ENCODE measurements at regions not wholly inside any gene's neighbourhood (a gene's known extent, or its start where the extent isn't known, plus 50 kb on each side); places are given as distances from the start of the nearest gene placed in this dataset.
A peak's percentile ranks its signal among the peaks of the same experiment; 100 is the strongest.

- ATAC-seq (no peak), DNase-seq (no peak)
- Histone ChIP-seq H3K4me1 (ENCODE audit: control insufficient read depth, insufficient read depth, low read length) (peaks cover 12% of the 10 kb centered on the region), H3K27me3 (ENCODE audit: control insufficient read depth, insufficient read depth, low read length) (no peaks in the 10 kb centered on the region), H3K36me3 (ENCODE audit: control insufficient read depth, insufficient read depth, low read length) (no peaks in the 10 kb centered on the region), H3K4me3 (ENCODE audit: low read length) (no peak overlapping the region), H3K9me3 (ENCODE audit: control insufficient read depth, insufficient read depth, low read length) (no peaks in the 10 kb centered on the region), H3K27ac (ENCODE audit: low read length) (no peak overlapping the region)
- intact Hi-C loops (cut with micrococcal nuclease), result no loop called here
- no peaks in the 10 kb centered on the region for H3K36me3 Mint-ChIP-seq
- H3K4me1 Mint-ChIP-seq, result peaks cover 13 to 24% of the 10 kb centered on the region in 2 donors
- no peaks in the 10 kb centered on the region for H3K9me3 Mint-ChIP-seq
- H3K27ac Mint-ChIP-seq, result no peak overlapping the region
- TF ChIP-seq, protein P1, sequence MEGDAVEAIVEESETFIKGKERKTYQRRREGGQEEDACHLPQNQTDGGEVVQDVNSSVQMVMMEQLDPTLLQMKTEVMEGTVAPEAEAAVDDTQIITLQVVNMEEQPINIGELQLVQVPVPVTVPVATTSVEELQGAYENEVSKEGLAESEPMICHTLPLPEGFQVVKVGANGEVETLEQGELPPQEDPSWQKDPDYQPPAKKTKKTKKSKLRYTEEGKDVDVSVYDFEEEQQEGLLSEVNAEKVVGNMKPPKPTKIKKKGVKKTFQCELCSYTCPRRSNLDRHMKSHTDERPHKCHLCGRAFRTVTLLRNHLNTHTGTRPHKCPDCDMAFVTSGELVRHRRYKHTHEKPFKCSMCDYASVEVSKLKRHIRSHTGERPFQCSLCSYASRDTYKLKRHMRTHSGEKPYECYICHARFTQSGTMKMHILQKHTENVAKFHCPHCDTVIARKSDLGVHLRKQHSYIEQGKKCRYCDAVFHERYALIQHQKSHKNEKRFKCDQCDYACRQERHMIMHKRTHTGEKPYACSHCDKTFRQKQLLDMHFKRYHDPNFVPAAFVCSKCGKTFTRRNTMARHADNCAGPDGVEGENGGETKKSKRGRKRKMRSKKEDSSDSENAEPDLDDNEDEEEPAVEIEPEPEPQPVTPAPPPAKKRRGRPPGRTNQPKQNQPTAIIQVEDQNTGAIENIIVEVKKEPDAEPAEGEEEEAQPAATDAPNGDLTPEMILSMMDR (IDR thresholded peaks at IDR 0.05), result no peak
- H3K27me3 Mint-ChIP-seq (ENCODE audit: low read depth in 2 of 2), result peaks cover 12 to 63% of the 10 kb centered on the region in 2 donors
- 86% methylated on average over 9 of the region's 9 CpGs for WGBS (ENCODE audit: insufficient coverage)
- no peak overlapping the region for H3K4me3 Mint-ChIP-seq
Observed at GRCh38 chrX:40420899-40421729, 159.7 kb upstream of the ATP6AP2 start.

DNA sequence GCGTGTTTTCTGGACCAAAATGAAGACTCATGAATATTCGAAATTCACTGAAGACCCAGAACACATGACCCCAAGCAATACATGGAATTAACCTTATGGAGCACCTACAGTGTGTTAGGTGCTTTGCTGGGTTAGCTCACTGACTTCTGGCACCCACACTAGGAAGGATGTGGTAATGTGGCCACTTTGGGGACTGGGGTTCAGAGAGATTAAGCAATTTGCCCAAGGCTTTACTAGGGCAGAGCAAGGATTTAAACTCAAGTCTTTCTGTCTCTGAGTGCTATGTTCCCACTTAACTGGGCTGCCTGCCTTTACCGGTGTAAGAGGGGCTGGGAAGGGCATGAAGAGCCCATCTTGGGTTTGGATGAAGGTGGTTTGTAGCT is 162.0 kb upstream of the ATP6AP2 start:
- no peaks in the 10 kb centered on the region for H3K36me3 ChIP-seq (ENCODE audit: control insufficient read depth, insufficient read depth, low read length)
- intact Hi-C loops (cut with micrococcal nuclease), result no loop called here
- H3K4me3 Mint-ChIP-seq, result no peak overlapping the region
- 33% methylated on average over 2 of the region's 3 CpGs for WGBS (ENCODE audit: insufficient coverage)
- no peaks in the 10 kb centered on the region for H3K9me3 Mint-ChIP-seq
- H3K36me3 Mint-ChIP-seq, result no peaks in the 10 kb centered on the region
- peaks cover 5 to 52% of the 10 kb centered on the region in 2 donors for H3K27me3 Mint-ChIP-seq (ENCODE audit: low read depth in 2 of 2)
- no peak overlapping the region for H3K27ac ChIP-seq (ENCODE audit: low read length)
- peaks cover 12% of the 10 kb centered on the region for H3K4me1 ChIP-seq (ENCODE audit: control insufficient read depth, insufficient read depth, low read length)
- H3K4me3 ChIP-seq (ENCODE audit: low read length), result no peak overlapping the region
- no peak overlapping the region for H3K27ac Mint-ChIP-seq
- TF ChIP-seq, protein P1 (IDR thresholded peaks at IDR 0.05), result no peak
- H3K9me3 ChIP-seq (ENCODE audit: control insufficient read depth, insufficient read depth, low read length), result no peaks in the 10 kb centered on the region
- peaks cover 13 to 24% of the 10 kb centered on the region in 2 donors for H3K4me1 Mint-ChIP-seq
- DNase-seq (peak; percentile 19 to 38), ATAC-seq (peak; percentile 58 to 95 (median 69))
- H3K27me3 ChIP-seq (ENCODE audit: control insufficient read depth, insufficient read depth, low read length), result no peaks in the 10 kb centered on the region

DNA sequence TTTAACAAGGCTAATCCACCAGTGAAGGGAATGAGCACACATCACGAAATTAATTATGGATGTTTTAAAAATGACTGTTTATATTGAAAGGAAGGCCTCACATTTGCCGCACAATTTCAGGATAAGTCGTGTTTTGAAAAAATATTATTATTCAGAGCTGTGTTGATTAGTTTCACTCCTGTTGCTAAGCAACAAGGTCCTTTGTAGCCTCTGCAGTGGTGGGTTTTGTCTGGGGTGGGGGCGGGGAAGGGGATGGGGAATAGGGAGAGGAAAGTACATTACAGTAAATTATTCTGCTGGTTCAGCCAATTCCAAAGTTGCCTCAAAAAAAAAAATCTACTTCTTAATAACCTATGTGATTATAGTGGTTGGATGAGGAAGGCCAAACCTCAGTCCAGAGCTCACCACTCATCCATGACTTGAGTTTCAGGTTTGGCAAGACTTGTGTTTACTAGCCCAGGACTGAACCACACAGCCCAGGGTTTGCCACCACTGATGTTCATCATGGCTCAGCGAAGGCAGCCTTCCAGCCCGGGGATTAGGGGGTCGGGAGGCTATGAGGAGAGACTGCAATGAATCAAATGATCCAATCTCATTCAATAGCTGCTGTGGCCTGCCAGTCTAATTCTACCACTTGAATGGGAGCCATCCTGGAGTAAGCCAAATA is 162.5 kb upstream of the ATP6AP2 start:
- Histone ChIP-seq H3K27ac (ENCODE audit: low read length) (no peak overlapping the region), H3K27me3 (ENCODE audit: control insufficient read depth, insufficient read depth, low read length) (no peaks in the 10 kb centered on the region), H3K9me3 (ENCODE audit: control insufficient read depth, insufficient read depth, low read length) (no peaks in the 10 kb centered on the region), H3K36me3 (ENCODE audit: control insufficient read depth, insufficient read depth, low read length) (no peaks in the 10 kb centered on the region), H3K4me3 (ENCODE audit: low read length) (no peak overlapping the region), H3K4me1 (ENCODE audit: control insufficient read depth, insufficient read depth, low read length) (peaks cover 12% of the 10 kb centered on the region)
- H3K4me1 Mint-ChIP-seq, result peaks cover 13 to 24% of the 10 kb centered on the region in 2 donors
- WGBS (ENCODE audit: insufficient coverage), result 75% methylated on average over 6 of the region's 7 CpGs
- H3K36me3 Mint-ChIP-seq, result no peaks in the 10 kb centered on the region
- peak in 1 of 3 donors; percentile 31 for ATAC-seq
- DNase-seq, result no peak
- TF ChIP-seq, protein P1 (IDR thresholded peaks at IDR 0.05), result no peak
- peaks cover 5 to 55% of the 10 kb centered on the region in 2 donors for H3K27me3 Mint-ChIP-seq (ENCODE audit: low read depth in 2 of 2)
- no peak overlapping the region for H3K27ac Mint-ChIP-seq
- H3K9me3 Mint-ChIP-seq, result no peaks in the 10 kb centered on the region
- no peak overlapping the region for H3K4me3 Mint-ChIP-seq
- intact Hi-C loops (cut with micrococcal nuclease), result no loop called here

Data from natural killer cell (primary cell).